Sigmoid colon (tissue), 4 donors: ENCODE measurements at regions not wholly inside any gene's neighbourhood (a gene's known extent, or its start where the extent isn't known, plus 50 kb on each side); places are given as distances from the start of the nearest gene placed in this dataset.
"Not testable (repeated sequence)": the region's sequence is repeated elsewhere in the genome, so short reads cannot be mapped to it uniquely, and the experiment has no call there.

Experiments
- CTCF ChIP-seq, 4 experiments: fragments of 450-650 bp in 3 of 4; fragments of 200-600 bp in 1 of 4; IDR thresholded peaks; one replicate each; pipeline ENCODE4 v1.5.1; 2016 to 2019; ENCODE audit warnings: antibody characterized with exemption in 4 of 4, mild to moderate bottlenecking in 3 of 4, moderate library complexity in 2 of 4
- EP300 ChIP-seq, 4 donors: sonication (generic); formaldehyde crosslinking; IDR thresholded peaks; one replicate each; pipeline ENCODE4 v1.6.1; 2017; ENCODE audit warnings: antibody characterized with exemption in 4 of 4
- POLR2AphosphoS5 ChIP-seq, 4 donors: sonication (generic); formaldehyde crosslinking; IDR thresholded peaks; one replicate each; pipeline ENCODE4 v1.6.1; 2017; ENCODE audit warnings: antibody characterized with exemption in 4 of 4

GRCh38 chr16:16552819-16553340, 173.9 kb downstream of the NPIPA7 start:
- TF ChIP-seq EP300, POLR2AphosphoS5, CTCF (IDR thresholded peaks at IDR 0.05): not testable (repeated sequence)
